OCI-LY1 (cell line): ENCODE measurements at regions not wholly inside any gene's neighbourhood (a gene's known extent, or its start where the extent isn't known, plus 50 kb on each side); places are given as distances from the start of the nearest gene placed in this dataset.

Experiments
- H2AFZ ChIP-seq: fragments of 200-600 bp; sonication (generic), shearing (Covaris generic); 2 replicates; pipeline ENCODE4 v1.6.0; 2014; ENCODE audit warnings: antibody characterized with exemption, mild to moderate bottlenecking, low read length
- H3F3A ChIP-seq: fragments of 200-600 bp; sonication (generic), shearing (Covaris generic); 2 replicates; pipeline ENCODE4 v1.6.0; 2014; ENCODE audit warnings: mild to moderate bottlenecking, antibody characterized with exemption, low read length, moderate library complexity; ENCODE audit not compliant: insufficient read depth
- H3K27ac ChIP-seq: fragments of 200-600 bp; sonication (generic); 2 replicates; pipeline ENCODE4 v1.5.1; 2014; ENCODE audit warnings: low read length, mixed run types, mild to moderate bottlenecking, low read depth; ENCODE audit not compliant: poor library complexity, severe bottlenecking
- H3K27me3 ChIP-seq: fragments of 200-600 bp; sonication (generic); 2 replicates; pipeline ENCODE4 v1.6.0; 2014; ENCODE audit warnings: antibody characterized with exemption, mild to moderate bottlenecking, low read length, moderate library complexity; ENCODE audit not compliant: insufficient read depth
- H3K36me3 ChIP-seq: fragments of 200-600 bp; sonication (generic); 2 replicates; pipeline ENCODE4 v1.6.1; 2014; ENCODE audit warnings: mild to moderate bottlenecking, antibody characterized with exemption, low read length, moderate library complexity, mixed read lengths; ENCODE audit not compliant: insufficient read depth
- H3K4me1 ChIP-seq: fragments of 200-600 bp; sonication (generic); 2 replicates; pipeline ENCODE4 v1.5.1; 2014; ENCODE audit warnings: mild to moderate bottlenecking, low read length, moderate library complexity; ENCODE audit not compliant: insufficient read depth, severe bottlenecking
- H3K4me2 ChIP-seq: fragments of 200-600 bp; sonication (generic), shearing (Covaris generic); 2 replicates; pipeline ENCODE4 v1.6.1; 2014; ENCODE audit warnings: low read length
- H3K4me3 ChIP-seq: fragments of 200-600 bp; sonication (generic); 2 replicates; pipeline ENCODE4 v1.5.1; 2014; ENCODE audit warnings: low read length, low read depth, mild to moderate bottlenecking, mixed read lengths; ENCODE audit not compliant: poor library complexity, severe bottlenecking
- H3K79me2 ChIP-seq: fragments of 200-600 bp; shearing (Covaris generic); 2 replicates; pipeline ENCODE4 v1.6.1; 2016; ENCODE audit warnings: mixed run types, low read length, mixed read lengths; ENCODE audit not compliant: insufficient read depth
- H3K9ac ChIP-seq: fragments of 200-600 bp; sonication (generic), shearing (Covaris generic); 2 replicates; pipeline ENCODE4 v1.6.1; 2014; ENCODE audit warnings: mild to moderate bottlenecking, low read length, mixed read lengths
- H3K9me2 ChIP-seq: fragments of 200-600 bp; sonication (generic), shearing (Covaris generic); 2 replicates; pipeline ENCODE4 v1.6.1; 2014; ENCODE audit warnings: low read depth, mild to moderate bottlenecking, low read length, mixed read lengths
- H3K9me3 ChIP-seq: fragments of 200-600 bp; shearing (Covaris generic); 2 replicates; pipeline ENCODE4 v1.6.1; 2014; ENCODE audit warnings: low read length, mixed read lengths
- H4K20me1 ChIP-seq: fragments of 200-600 bp; sonication (generic), shearing (Covaris generic); 2 replicates; pipeline ENCODE4 v1.6.0; 2016; ENCODE audit warnings: mild to moderate bottlenecking, low read length; ENCODE audit not compliant: insufficient read depth
- EZH2 ChIP-seq: fragments of 200-600 bp; sonication (generic), shearing (Covaris generic); IDR thresholded peaks from 2 replicates; pipeline ENCODE4 v1.8.0; 2017; ENCODE audit warnings: borderline replicate concordance, mixed run types, mild to moderate bottlenecking, antibody characterized with exemption, low read length, moderate library complexity, mixed read lengths
- TF ChIP-seq, protein P1 (sequence below): fragments of 200-600 bp; sonication (generic), shearing (Covaris generic); IDR thresholded peaks from 2 replicates; pipeline ENCODE4 v1.5.1; 2017; ENCODE audit warnings: mild to moderate bottlenecking, antibody characterized with exemption, low read length, moderate library complexity, mixed read lengths

DNA sequence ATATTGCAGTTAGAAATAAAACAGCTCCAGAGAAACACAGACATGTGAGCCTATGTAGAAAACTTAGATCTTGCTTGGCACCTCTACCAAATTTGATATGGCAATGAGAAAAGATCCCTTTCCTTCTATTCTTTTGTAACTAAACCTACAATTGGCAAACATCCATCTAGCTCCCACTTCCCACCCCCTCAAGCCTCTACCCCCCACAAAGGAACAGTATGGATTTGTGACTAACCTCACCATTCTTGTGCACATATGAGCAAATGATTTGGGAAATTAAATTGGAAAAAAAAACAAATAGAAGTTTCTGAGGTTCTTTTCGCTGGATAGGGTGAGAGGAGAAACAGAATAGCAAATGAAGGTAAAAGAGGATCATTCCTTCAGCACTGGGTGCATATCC is 85.8 kb upstream of the TIAM2 start:
- no peaks in the 10 kb centered on the region for H4K20me1 ChIP-seq
- H3K9me3 ChIP-seq = no peaks in the 10 kb centered on the region
- H3K79me2 ChIP-seq = no peaks in the 10 kb centered on the region
- H3K36me3 ChIP-seq = no peaks in the 10 kb centered on the region
- H3K9ac ChIP-seq = no peak overlapping the region
- H3F3A ChIP-seq = no peaks in the 10 kb centered on the region
- TF ChIP-seq EZH2 = no peak
- TF ChIP-seq, protein P1, sequence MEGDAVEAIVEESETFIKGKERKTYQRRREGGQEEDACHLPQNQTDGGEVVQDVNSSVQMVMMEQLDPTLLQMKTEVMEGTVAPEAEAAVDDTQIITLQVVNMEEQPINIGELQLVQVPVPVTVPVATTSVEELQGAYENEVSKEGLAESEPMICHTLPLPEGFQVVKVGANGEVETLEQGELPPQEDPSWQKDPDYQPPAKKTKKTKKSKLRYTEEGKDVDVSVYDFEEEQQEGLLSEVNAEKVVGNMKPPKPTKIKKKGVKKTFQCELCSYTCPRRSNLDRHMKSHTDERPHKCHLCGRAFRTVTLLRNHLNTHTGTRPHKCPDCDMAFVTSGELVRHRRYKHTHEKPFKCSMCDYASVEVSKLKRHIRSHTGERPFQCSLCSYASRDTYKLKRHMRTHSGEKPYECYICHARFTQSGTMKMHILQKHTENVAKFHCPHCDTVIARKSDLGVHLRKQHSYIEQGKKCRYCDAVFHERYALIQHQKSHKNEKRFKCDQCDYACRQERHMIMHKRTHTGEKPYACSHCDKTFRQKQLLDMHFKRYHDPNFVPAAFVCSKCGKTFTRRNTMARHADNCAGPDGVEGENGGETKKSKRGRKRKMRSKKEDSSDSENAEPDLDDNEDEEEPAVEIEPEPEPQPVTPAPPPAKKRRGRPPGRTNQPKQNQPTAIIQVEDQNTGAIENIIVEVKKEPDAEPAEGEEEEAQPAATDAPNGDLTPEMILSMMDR = no peak
- no peak overlapping the region for H3K4me3 ChIP-seq
- H3K4me2 ChIP-seq = no peak overlapping the region
- H3K9me2 ChIP-seq = no peaks in the 10 kb centered on the region
- H3K27ac ChIP-seq = no peak overlapping the region
- no peaks in the 10 kb centered on the region for H3K4me1 ChIP-seq
- H3K27me3 ChIP-seq = no peaks in the 10 kb centered on the region
- no peak overlapping the region for H2AFZ ChIP-seq

DNA sequence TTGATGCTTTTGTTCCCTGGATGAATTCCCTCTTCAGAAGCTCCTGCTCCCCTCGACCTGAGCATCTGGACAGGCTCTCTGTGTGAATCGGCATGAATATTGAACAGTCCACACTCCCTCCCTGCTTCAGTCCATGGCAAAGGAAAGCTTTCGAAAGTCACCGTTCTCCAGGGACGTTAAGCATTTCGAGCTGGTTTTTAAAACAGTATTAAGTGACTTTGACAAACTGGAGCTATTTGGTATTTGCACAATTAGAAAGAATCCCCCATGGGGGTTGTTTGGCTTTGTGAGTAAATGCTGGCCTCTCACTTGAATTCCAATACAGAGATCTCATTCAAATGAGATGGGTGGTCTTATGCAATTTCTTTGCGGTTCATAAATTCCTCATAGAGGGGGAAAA is 85.3 kb upstream of the TIAM2 start:
- TF ChIP-seq EZH2 = no peak
- no peaks in the 10 kb centered on the region for H3K79me2 ChIP-seq
- no peak overlapping the region for H3K27ac ChIP-seq
- H3K9me2 ChIP-seq = no peaks in the 10 kb centered on the region
- H3K36me3 ChIP-seq = no peaks in the 10 kb centered on the region
- H3K9ac ChIP-seq = no peak overlapping the region
- H3K27me3 ChIP-seq = no peaks in the 10 kb centered on the region
- H3K4me3 ChIP-seq = no peak overlapping the region
- no peaks in the 10 kb centered on the region for H4K20me1 ChIP-seq
- H3K9me3 ChIP-seq = no peaks in the 10 kb centered on the region
- H3K4me2 ChIP-seq = no peak overlapping the region
- H3K4me1 ChIP-seq = no peaks in the 10 kb centered on the region
- no peak overlapping the region for H2AFZ ChIP-seq
- H3F3A ChIP-seq = no peaks in the 10 kb centered on the region

DNA sequence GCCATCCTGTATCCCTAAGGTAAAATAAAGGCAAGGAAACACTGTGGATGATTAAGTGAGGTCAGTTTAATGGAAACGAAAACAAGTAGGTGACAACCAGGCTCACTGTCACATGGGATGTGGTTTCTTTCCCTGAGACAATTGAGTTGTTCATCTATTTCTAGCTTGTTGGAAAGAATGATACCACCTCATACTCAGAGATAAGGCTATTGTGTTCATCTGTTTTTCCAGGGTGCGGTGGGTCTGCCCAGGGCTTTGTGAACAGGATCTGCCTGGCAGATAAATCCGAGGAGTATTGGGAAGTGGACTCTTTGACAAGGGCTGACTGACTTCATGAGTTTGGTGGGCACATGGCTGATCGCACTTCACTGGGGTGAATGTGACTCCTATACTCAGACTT is 80.8 kb upstream of the TIAM2 start:
- H3K4me1 ChIP-seq = no peaks in the 10 kb centered on the region
- H3K4me3 ChIP-seq = no peak overlapping the region

DNA sequence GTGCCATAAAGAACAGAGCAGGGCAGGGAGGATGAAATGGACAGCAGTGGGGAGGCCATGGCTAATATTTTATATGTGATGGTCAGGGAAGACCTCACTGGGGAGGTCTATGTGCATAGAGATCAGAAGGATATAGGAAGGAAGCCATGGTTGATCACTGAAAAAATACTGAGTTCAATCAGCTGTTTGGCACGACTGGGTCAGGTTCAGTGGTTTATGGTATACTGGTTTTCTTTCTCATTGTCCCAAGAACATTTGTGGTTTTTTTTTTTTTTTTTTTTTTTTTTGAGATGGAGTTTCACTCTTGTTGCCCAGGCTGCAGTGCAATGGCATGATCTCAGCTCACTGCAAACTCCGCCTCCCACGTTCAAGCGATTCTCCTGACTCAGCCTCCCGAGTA is 78.3 kb upstream of the TIAM2 start:
- Histone ChIP-seq H3K27ac (no peak overlapping the region), H2AFZ (no peak overlapping the region), H3K4me3 (no peak overlapping the region), H3K9me2 (no peaks in the 10 kb centered on the region), H3K9ac (no peak overlapping the region), H3K27me3 (no peaks in the 10 kb centered on the region), H3F3A (no peaks in the 10 kb centered on the region), H3K9me3 (no peaks in the 10 kb centered on the region), H3K4me1 (no peaks in the 10 kb centered on the region), H3K79me2 (no peaks in the 10 kb centered on the region), H3K36me3 (no peaks in the 10 kb centered on the region), H3K4me2 (no peak overlapping the region), H4K20me1 (no peaks in the 10 kb centered on the region)
- TF ChIP-seq EZH2 = no peak

More for the DNA sequence above, 80.8 kb upstream of the TIAM2 start:
- no peak overlapping the region for H2AFZ ChIP-seq
- H3K36me3 ChIP-seq = no peaks in the 10 kb centered on the region
- no peaks in the 10 kb centered on the region for H3K9me3 ChIP-seq
- TF ChIP-seq, protein P1 = no peak
- TF ChIP-seq EZH2 = no peak
- no peak overlapping the region for H3K9ac ChIP-seq
- no peaks in the 10 kb centered on the region for H3K9me2 ChIP-seq
- no peaks in the 10 kb centered on the region for H3K79me2 ChIP-seq
- no peaks in the 10 kb centered on the region for H3K27me3 ChIP-seq
- no peaks in the 10 kb centered on the region for H4K20me1 ChIP-seq
- H3F3A ChIP-seq = no peaks in the 10 kb centered on the region
- H3K4me2 ChIP-seq = no peak overlapping the region
- no peak overlapping the region for H3K27ac ChIP-seq
